GM18517 (cell line): ENCODE measurements at regions not wholly inside any gene's neighbourhood (a gene's known extent, or its start where the extent isn't known, plus 50 kb on each side); places are given as distances from the start of the nearest gene placed in this dataset.
"Not testable (repeated sequence)": the region's sequence is repeated elsewhere in the genome, so short reads cannot be mapped to it uniquely, and the experiment has no call there.

Experiments
- ATAC-seq: cut with Tn5 transposase; IDR thresholded peaks from one replicate; pipeline ENCODE4 v1.9.1; 2021; ENCODE audit warnings: mild to moderate bottlenecking, moderate library complexity; ENCODE audit not compliant: unreplicated experiment

- ATAC-seq = no peak
These were observed 204.5 kb downstream of the LPIN1 start for GRCh38 chr2:11950896-11951295.

- ATAC-seq = not testable (repeated sequence)
These were observed 205.1 kb downstream of the LPIN1 start for GRCh38 chr2:11951492-11951891.

- ATAC-seq = no peak
These were observed 206.8 kb downstream of the LPIN1 start for GRCh38 chr2:11953258-11953657.

- ATAC-seq = no peak
These were observed 208.9 kb downstream of the LPIN1 start for GRCh38 chr2:11955314-11955713.

GRCh38 chr2:11955884-11956291 is 209.5 kb downstream of the LPIN1 start:
- ATAC-seq = no peak

- no peak for ATAC-seq
These were observed 216.4 kb downstream of the LPIN1 start for GRCh38 chr2:11962707-11963328.

- ATAC-seq = no peak
These were observed 217.5 kb downstream of the LPIN1 start for GRCh38 chr2:11963966-11964365.

- ATAC-seq = no peak
These were observed 221.6 kb downstream of the LPIN1 start for GRCh38 chr2:11967946-11968465.

GRCh38 chr2:11968521-11968920 is 222.1 kb downstream of the LPIN1 start:
- ATAC-seq = no peak

- ATAC-seq = no peak
These were observed 223.3 kb downstream of the LPIN1 start for GRCh38 chr2:11969774-11970173.

- ATAC-seq = no peak
These were observed 228.1 kb downstream of the LPIN1 start for GRCh38 chr2:11974573-11974972.

- no peak for ATAC-seq
These were observed 228.9 kb downstream of the LPIN1 start for GRCh38 chr2:11975373-11975772.

GRCh38 chr2:11976073-11976472 is 229.6 kb downstream of the LPIN1 start:
- ATAC-seq = no peak

GRCh38 chr2:11977766-11978524 is 231.5 kb downstream of the LPIN1 start:
- no peak for ATAC-seq

GRCh38 chr2:11980809-11981208 is 234.4 kb downstream of the LPIN1 start:
- ATAC-seq = no peak

GRCh38 chr2:11983401-11983800 is 237.0 kb downstream of the LPIN1 start:
- no peak for ATAC-seq

GRCh38 chr2:11983870-11984269 is 237.4 kb downstream of the LPIN1 start:
- no peak for ATAC-seq

GRCh38 chr2:11984316-11985158 is 238.1 kb downstream of the LPIN1 start:
- ATAC-seq = no peak

- ATAC-seq = no peak
These were observed 239.6 kb downstream of the LPIN1 start for GRCh38 chr2:11985817-11986566.

GRCh38 chr2:11987151-11987550 is 240.7 kb downstream of the LPIN1 start:
- ATAC-seq = no peak
